DOHH2 (cell line): ENCODE measurements at regions not wholly inside any gene's neighbourhood (a gene's known extent, or its start where the extent isn't known, plus 50 kb on each side); places are given as distances from the start of the nearest gene placed in this dataset.

Experiments
- EZH2phosphoT487 ChIP-seq: fragments of 200-600 bp; sonication (generic); IDR thresholded peaks from 2 replicates; pipeline ENCODE4 v1.6.1; 2017; ENCODE audit warnings: borderline replicate concordance, mild to moderate bottlenecking, antibody characterized with exemption, low read length, moderate library complexity, mixed read lengths
- TF ChIP-seq, protein P1 (sequence below): fragments of 200-600 bp; sonication (generic); IDR thresholded peaks from one replicate; pipeline ENCODE4 v1.5.1; 2014; ENCODE audit warnings: antibody characterized with exemption, mild to moderate bottlenecking, low read depth, low read length; ENCODE audit not compliant: poor library complexity, severe bottlenecking

DNA sequence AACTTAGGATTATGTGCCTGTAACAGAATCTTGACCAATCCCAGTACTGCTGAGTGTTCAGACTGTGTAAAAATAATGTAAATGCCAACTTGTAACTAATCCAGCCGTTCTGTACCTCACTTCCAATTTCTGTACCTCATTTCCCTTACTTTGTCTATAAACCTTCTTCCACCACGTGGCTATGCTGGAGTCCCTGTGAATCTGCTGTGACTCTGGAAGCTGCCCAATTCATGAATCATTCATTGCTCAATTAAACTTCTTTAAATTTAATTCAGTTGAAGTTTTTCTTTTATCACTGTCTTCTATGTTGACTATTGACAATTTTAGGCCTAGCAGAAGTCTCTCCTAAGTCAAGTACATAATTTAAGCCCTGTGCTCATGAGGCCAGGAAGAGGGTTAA is 215.3 kb upstream of the RHOBTB1 start:
- TF ChIP-seq, protein P1, sequence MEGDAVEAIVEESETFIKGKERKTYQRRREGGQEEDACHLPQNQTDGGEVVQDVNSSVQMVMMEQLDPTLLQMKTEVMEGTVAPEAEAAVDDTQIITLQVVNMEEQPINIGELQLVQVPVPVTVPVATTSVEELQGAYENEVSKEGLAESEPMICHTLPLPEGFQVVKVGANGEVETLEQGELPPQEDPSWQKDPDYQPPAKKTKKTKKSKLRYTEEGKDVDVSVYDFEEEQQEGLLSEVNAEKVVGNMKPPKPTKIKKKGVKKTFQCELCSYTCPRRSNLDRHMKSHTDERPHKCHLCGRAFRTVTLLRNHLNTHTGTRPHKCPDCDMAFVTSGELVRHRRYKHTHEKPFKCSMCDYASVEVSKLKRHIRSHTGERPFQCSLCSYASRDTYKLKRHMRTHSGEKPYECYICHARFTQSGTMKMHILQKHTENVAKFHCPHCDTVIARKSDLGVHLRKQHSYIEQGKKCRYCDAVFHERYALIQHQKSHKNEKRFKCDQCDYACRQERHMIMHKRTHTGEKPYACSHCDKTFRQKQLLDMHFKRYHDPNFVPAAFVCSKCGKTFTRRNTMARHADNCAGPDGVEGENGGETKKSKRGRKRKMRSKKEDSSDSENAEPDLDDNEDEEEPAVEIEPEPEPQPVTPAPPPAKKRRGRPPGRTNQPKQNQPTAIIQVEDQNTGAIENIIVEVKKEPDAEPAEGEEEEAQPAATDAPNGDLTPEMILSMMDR = no peak
- no peak for TF ChIP-seq EZH2phosphoT487
